ENCODE measurements at regions not wholly inside any gene's neighbourhood (a gene's known extent, or its start where the extent isn't known, plus 50 kb on each side); places are given as distances from the start of the nearest gene placed in this dataset.
"Not testable (repeated sequence)": the region's sequence is repeated elsewhere in the genome, so short reads cannot be mapped to it uniquely, and the experiment has no call there.

- DNase-seq = no peak
Measured at GRCh38 chr6:113065611-113066010, 718.5 kb downstream of the RFPL4B start.

DNA sequence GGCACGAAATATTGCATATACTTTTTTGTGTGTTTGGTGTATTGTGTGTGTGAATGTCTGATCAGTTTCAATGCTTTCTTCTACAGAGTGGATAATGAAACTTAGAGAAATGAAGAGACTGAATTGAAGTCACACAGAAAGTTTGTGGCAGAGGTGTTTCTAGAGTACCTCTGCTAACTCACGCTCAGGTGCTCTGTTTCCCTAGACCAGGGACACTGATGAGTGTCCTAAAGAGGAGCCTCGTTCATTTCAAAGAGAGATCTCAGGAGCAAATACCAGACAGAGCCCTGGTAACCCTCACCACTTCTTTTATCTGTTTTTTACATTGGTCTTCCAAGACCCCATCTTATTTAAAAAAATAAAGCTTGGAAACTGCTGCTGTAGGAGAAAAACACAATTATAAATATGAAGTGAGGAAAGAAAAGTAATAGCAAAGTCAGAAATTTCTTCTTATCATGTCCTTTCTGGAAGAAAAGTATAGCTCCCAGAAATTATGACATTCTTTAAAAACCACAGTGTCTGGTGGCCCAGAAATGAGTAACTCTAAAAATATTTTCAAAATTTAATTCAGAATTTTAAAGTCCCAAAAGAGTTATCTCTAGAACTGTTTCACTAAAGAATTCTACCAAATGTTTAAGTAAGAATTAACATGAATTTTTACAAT is 720.6 kb downstream of the RFPL4B start:
- no peak for DNase-seq

- DNase-seq = no peak
Measured at GRCh38 chr6:113068570-113068969, 721.4 kb downstream of the RFPL4B start.

DNA sequence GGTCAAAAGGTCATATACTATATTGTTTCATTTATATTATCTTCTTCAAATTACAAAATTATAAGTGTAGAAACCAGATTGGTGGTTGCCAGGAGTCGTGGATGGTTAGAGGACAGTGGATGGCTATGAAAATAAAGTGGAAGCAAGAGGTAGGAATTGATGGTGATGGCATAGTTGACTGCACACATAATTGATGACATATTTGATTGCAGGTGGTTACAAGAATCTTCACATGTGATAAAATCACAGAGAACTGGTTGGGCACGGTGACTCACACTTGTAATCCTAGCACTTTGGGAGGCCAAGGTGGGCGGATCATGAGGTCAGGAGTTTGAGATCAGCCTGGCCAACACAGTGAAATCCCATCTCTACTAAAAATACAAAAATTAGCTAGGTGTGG is 723.6 kb downstream of the RFPL4B start:
- DNase-seq = not testable (repeated sequence)

- no peak for DNase-seq
Measured at GRCh38 chr6:113073611-113074191, 726.6 kb downstream of the RFPL4B start.

DNA sequence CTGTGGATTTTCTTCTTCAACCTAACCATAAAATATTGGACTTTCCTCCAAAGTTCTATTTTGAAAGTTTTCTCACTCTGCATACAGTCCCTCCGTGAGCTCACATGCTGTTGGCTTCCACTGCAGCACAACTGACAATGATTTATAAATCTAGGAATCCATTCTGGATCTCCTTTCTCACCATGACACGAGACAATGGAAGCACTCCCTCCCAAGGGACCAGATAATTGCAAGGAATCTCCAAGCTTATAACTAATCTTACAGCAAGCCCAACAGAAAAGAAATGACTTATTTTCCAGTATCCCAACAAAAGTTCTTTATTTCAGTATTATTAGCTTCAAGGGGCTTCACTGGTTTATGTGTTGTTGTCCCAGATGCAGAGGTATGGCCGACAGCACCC is 729.0 kb downstream of the RFPL4B start:
- no peak for DNase-seq

DNA sequence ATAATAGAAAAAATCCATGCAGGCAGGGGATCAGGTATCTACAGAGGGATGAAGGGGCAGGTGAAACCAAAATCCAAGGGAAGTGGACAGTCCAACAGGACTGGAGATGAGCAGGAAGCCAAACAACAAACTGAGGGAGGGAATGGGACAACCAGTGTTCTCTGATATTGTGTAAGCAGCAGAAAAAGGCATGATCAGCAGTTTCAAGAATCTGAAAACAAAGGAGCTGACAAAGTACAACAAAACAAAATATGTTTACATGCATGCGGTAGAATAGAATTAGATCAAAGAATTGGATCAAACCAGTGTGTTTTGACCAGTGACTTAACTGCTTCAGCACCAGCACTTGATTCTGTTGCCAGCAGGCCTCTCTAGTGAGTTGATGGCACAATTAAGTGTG is 729.7 kb downstream of the RFPL4B start:
- no peak for DNase-seq

DNA sequence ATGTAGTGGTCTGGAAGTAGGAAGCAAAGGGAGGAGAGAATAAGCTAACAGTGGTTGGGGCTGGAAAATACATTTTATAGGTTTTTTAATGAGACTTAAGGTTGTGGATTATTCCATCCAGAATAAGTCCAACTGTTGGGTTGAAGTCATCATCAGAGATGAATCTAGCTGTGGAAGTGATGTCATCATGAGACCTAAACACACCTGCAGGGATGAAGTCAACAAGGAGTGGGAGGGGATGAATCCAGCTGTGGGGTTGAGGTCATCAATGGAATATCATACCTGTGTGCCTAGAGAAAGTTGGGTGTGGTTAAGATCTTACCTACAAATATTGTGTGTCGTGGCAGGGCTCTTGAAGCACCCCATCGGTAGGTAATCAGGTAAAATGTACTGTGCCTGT is 730.7 kb downstream of the RFPL4B start:
- no peak for DNase-seq

- DNase-seq = no peak
Measured at GRCh38 chr6:113078791-113079190, 731.7 kb downstream of the RFPL4B start.

- DNase-seq = no peak
Measured at GRCh38 chr6:113082745-113083144, 735.6 kb downstream of the RFPL4B start.

DNA sequence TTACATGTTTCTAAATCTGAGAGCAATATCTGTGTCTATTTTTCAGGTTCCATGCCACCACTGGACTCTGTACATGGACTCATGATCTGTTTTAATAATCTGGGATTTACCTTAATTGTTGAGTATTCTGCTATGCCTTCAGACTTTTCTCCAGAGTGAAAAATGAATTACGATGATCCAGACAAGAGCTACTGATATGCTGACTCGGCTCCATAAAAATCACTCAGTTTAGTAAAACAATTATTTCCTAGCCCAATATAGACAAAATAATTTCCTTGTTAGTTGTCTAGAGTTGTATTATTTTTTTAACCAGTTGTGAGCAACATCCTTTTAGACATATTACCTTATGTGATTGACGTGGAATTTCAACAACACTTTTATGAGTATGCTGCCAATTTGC is 736.8 kb downstream of the RFPL4B start:
- no peak for DNase-seq

- no peak for DNase-seq
Measured at GRCh38 chr6:113089056-113089455, 741.9 kb downstream of the RFPL4B start.

DNA sequence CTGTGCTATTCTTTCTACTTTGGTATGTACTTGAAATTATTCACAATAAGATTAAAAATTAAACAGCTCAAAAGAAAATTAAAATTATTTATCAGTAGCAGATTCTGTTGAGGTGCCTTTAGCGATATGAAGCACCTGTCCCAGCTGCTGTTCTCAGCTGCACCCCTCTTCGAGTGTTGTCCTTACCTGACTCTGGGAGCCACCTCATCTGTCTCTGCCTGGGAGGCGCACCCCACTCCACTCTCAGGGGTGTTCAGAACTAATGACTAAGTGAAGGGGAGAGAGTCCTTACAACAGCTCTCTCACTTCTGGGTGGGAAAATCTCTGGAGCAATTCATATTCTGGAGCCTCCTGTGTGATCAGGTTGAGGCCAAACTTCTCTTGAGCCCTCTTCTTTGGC is 745.7 kb downstream of the RFPL4B start:
- DNase-seq = no peak

DNA sequence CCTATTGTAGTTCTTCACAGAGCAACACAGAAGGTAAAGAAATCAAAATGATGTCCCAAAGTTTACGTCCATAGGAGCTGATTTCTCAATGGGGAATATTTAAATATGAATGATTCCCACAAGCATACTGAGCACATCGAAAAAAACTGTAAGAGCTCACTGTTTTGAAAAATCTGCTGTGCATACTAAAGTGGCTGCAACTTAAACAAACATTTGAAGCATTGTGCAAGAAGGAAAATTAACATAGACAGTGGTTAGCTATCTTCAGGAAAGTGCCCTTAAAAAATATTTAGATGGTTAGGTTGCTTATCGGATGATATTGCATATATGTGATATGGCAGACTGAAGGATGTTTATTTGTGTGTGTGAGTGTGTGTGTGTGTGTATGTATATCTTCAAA is 747.6 kb downstream of the RFPL4B start:
- no peak for DNase-seq

DNA sequence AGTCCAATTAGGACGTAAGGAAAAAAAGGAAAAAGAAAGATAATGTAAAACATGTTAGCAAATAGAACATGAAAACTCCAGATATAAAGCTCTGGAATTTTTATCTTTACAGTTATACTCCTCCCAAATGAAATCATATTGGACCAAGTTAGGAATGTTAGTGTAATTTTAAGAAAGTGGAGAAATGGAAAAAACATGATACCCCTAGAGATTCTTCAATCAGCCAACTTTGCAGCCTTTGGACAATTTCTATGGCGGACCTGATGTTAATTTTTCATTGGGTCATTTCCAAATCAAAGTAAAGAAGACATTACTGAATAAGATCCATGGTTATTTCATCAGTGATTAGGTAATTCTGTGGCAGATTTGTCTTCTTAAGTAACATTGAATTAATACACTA is 748.7 kb downstream of the RFPL4B start:
- no peak for DNase-seq

GRCh38 chr6:113102761-113103160 is 754.4 kb upstream of the MARCKS start:
- DNase-seq = no peak

GRCh38 chr6:113103634-113104361 is 753.3 kb upstream of the MARCKS start:
- DNase-seq = no peak

DNA sequence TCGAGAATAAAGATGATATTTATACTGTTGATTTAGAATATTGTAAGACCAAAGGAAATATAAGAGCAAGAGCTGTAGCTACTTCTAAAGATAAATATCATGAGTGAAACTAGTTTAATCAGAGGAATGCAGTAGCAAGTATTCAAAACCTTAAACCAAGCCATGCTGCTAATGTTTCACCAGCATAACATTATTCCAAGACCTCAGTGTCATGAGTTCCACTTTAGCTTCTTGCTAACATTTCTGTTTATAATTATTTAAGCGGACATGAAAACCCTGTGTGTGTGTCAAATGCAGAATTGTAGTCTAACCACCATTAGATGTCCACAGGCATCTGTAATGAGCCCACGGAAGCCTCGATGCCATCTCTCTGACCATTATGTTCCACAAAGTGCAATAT is 752.6 kb upstream of the MARCKS start:
- DNase-seq = no peak

- no peak for DNase-seq
Measured at GRCh38 chr6:113104951-113105350, 752.2 kb upstream of the MARCKS start.

GRCh38 chr6:113110211-113110610 is 746.9 kb upstream of the MARCKS start:
- no peak for DNase-seq

GRCh38 chr6:113111550-113111949 is 745.6 kb upstream of the MARCKS start:
- DNase-seq = no peak

GRCh38 chr6:113112086-113112485 is 745.1 kb upstream of the MARCKS start:
- no peak for DNase-seq

GRCh38 chr6:113115196-113115595 is 741.9 kb upstream of the MARCKS start:
- no peak for DNase-seq

- DNase-seq = no peak
Measured at GRCh38 chr6:113120224-113120581, 736.9 kb upstream of the MARCKS start.

Measured in stimulated activated CD4-positive, alpha-beta T cell treated with anti-CD3 and anti-CD28 coated beads, Interleukin-1b, Interleukin-23, amount 100 ng/mL, for 48 hours (primary cell).